Transverse colon (tissue), 3 donors: ENCODE measurements at regions not wholly inside any gene's neighbourhood (a gene's known extent, or its start where the extent isn't known, plus 50 kb on each side); places are given as distances from the start of the nearest gene placed in this dataset.

Experiments used
- EP300 ChIP-seq: sonication (generic); formaldehyde crosslinking; IDR thresholded peaks from one replicate; pipeline ENCODE4 v1.6.1; 2017; ENCODE audit warnings: antibody characterized with exemption, low read depth
- POLR2AphosphoS5 ChIP-seq, 3 donors: sonication (generic); formaldehyde crosslinking; IDR thresholded peaks; one replicate each; pipeline ENCODE4 v1.6.1; 2016; ENCODE audit warnings: antibody characterized with exemption in 3 of 3

- TF ChIP-seq POLR2AphosphoS5 (IDR thresholded peaks at IDR 0.05) = no peak
- no peak for TF ChIP-seq EP300
These were observed 1072.7 kb downstream of the DSC3 start for GRCh38 chr18:29969876-29970275.
